NB4 (cell line): ENCODE measurements at regions not wholly inside any gene's neighbourhood (a gene's known extent, or its start where the extent isn't known, plus 50 kb on each side); places are given as distances from the start of the nearest gene placed in this dataset.

Experiments used
- DNase-seq: peaks from one replicate; pipeline ENCODE4 v3.0.0; 2010; ENCODE audit warnings: low read depth
- H3K4me3 ChIP-seq: one replicate; pipeline ENCODE4 v1.5.1; 2011; ENCODE audit warnings: mild to moderate bottlenecking, low read depth, low read length, moderate library complexity
- MAX ChIP-seq: IDR thresholded peaks from 2 replicates; pipeline ENCODE4 v1.6.1; 2011; ENCODE audit warnings: low read depth, low read length
- MYC ChIP-seq: IDR thresholded peaks from 2 replicates; pipeline ENCODE4 v1.6.1; 2011; ENCODE audit warnings: low read depth, low read length
- POLR2A ChIP-seq: IDR thresholded peaks from 2 replicates; pipeline ENCODE4 v1.6.1; 2011; ENCODE audit warnings: mild to moderate bottlenecking; ENCODE audit not compliant: insufficient read length; ENCODE audit errors: extremely low read depth
- TF ChIP-seq, protein P1 (sequence below): IDR thresholded peaks from one replicate; pipeline ENCODE4 v1.5.1; 2012; ENCODE audit warnings: low read depth, low read length

DNA sequence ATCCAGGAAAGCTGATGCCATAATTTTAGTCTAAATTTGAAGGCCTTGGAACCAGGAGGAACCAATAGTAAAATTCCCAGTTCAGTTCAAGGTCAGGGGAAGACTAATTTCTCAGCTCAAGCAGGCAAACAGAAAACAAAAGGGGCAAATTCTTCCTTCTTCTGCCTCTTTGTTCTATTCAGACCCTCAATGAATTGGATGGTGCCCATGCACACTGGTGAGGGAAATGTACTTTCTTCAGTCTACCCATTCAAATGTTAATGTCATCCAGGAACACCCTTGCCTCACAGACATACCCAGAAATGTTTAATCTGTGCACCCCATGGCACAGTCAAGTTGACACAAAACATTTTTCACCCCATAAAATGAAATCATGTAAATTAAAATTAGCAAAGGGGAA, 1851.2 kb upstream of the ADGRL3 start:
- no peak for DNase-seq
- TF ChIP-seq MYC (no peak), MAX (no peak), POLR2A (no peak)
- TF ChIP-seq, protein P1, sequence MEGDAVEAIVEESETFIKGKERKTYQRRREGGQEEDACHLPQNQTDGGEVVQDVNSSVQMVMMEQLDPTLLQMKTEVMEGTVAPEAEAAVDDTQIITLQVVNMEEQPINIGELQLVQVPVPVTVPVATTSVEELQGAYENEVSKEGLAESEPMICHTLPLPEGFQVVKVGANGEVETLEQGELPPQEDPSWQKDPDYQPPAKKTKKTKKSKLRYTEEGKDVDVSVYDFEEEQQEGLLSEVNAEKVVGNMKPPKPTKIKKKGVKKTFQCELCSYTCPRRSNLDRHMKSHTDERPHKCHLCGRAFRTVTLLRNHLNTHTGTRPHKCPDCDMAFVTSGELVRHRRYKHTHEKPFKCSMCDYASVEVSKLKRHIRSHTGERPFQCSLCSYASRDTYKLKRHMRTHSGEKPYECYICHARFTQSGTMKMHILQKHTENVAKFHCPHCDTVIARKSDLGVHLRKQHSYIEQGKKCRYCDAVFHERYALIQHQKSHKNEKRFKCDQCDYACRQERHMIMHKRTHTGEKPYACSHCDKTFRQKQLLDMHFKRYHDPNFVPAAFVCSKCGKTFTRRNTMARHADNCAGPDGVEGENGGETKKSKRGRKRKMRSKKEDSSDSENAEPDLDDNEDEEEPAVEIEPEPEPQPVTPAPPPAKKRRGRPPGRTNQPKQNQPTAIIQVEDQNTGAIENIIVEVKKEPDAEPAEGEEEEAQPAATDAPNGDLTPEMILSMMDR, result no peak
- no peak overlapping the region for H3K4me3 ChIP-seq

- no peak for DNase-seq
- no peak overlapping the region for H3K4me3 ChIP-seq
- no peak for TF ChIP-seq MAX
- no peak for TF ChIP-seq MYC
- TF ChIP-seq POLR2A, result no peak
- TF ChIP-seq, protein P1, result no peak
These were observed 1830.9 kb upstream of the ADGRL3 start for GRCh38 chr4:59369229-59369628.

GRCh38 chr4:59374416-59374815, 1825.7 kb upstream of the ADGRL3 start:
- H3K4me3 ChIP-seq, result no peak overlapping the region
- TF ChIP-seq POLR2A (no peak), MAX (no peak), MYC (no peak)
- TF ChIP-seq, protein P1, result peak; percentile 23
- DNase-seq, result no peak

DNA sequence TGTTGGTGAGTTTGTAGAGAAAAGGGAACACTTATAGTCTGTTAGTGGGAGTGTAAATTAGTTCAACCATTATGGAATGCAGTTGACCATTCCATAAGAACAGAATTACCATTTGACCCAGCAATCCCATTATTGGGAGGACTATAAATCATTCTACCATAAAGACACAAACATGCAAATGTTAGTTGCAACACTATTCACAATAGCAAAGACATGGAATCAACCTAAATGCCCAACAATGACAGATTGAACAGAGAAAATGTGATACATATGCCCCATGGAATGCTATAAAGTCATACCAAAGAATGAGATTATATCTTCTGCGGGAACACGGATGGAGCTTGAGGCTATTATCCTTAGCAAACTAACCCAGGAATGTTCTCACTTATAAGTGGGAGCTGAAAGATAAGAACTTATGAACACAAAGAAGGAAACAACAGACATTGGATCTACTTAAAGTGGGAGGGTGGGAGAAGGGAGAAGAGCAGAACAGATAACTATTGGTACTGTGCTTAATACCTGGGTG, 1819.2 kb upstream of the ADGRL3 start:
- TF ChIP-seq MYC (no peak), MAX (no peak), POLR2A (no peak)
- TF ChIP-seq, protein P1, result no peak
- no peak overlapping the region for H3K4me3 ChIP-seq
- no peak for DNase-seq

DNA sequence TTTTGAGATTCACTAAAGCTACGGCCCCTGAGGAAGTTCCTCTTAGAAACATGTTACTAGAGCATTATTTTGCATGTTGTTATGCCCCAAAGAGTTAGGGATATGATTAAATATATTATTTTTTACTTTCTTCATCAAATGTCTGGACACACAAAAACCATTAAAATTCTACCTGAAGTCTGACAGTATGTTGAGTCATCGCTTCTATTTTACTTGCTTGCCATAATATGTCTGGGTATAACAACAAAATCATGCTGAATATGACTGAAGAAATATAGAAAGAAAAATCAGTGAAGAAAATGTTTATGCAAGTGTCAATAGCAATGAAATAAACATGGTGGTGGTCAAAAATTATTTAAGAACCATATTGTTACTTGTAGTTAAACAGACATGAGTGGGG, 1818.5 kb upstream of the ADGRL3 start:
- no peak for DNase-seq
- no peak overlapping the region for H3K4me3 ChIP-seq
- TF ChIP-seq POLR2A, result no peak
- no peak for TF ChIP-seq MAX
- TF ChIP-seq, protein P1, result no peak
- no peak for TF ChIP-seq MYC
